ENCODE measurements at regions not wholly inside any gene's neighbourhood (a gene's known extent, or its start where the extent isn't known, plus 50 kb on each side); places are given as distances from the start of the nearest gene placed in this dataset.

DNA sequence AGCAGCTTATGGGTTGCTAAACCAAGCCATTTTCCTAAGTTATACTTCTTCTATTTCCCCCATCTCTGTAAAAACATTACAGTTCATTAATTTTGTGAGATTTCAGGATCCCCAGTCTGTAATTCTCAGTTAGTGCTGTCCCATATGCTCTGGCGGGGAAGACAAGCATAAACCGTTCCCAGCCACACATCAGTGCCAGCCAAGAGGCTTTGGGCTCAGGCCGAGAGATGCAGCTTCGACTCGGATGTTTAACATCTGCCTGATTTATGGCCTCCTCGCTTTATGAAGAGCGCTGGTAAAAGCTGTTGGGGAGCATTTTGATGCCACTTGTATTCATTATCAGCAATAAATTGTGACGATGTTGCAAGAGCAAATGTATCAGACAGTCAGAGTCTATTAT, 349.1 kb upstream of the CCDC196 start:
- CTCF ChIA-PET: no interaction called here
- BruUV-seq (replicated peaks): no TSS peak

More for the DNA sequence above, 349.1 kb upstream of the CCDC196 start:
- dilution Hi-C loops (cut with HindIII; ENCODE audit: low sequenced_read_pairs, unreplicated experiment) (no loop called here), intact Hi-C loops (cut with micrococcal nuclease) (no loop called here), in situ Hi-C loops (cut with MboI; ENCODE audit: low sequenced_read_pairs) (no loop called here)
- no peaks in the 10 kb centered on the region for H3K27me3 ChIP-seq (ENCODE audit: control insufficient read depth, insufficient read depth, low read length)
- TF ChIP-seq POLR2A (IDR thresholded peaks at IDR 0.05; ENCODE audit: low read depth, low read length) (no peak), RCOR1 (IDR thresholded peaks at IDR 0.05; ENCODE audit: insufficient replicate concordance, low read length) (no peak), BHLHE40 (IDR thresholded peaks at IDR 0.05; ENCODE audit: low read depth, low read length) (no peak), USF2 (IDR thresholded peaks at IDR 0.05; ENCODE audit: low read depth, low read length) (no peak), SMC3 (IDR thresholded peaks at IDR 0.05; ENCODE audit: low read depth, low read length) (no peak), MXI1 (IDR thresholded peaks at IDR 0.05; ENCODE audit: borderline replicate concordance, low read depth, low read length) (no peak), CHD1 (IDR thresholded peaks at IDR 0.05; ENCODE audit: low read depth, low read length) (no peak), FOS (IDR thresholded peaks at IDR 0.05; ENCODE audit: low read depth, low read length) (no peak)
- no peak overlapping the region for H4K8ac ChIP-seq (ENCODE audit: low read depth in 2 of 2, low read length in 2 of 2)
- no peak overlapping the region for H4K91ac ChIP-seq (ENCODE audit: insufficient read depth, low read depth, low read length)
- H3K9me1 ChIP-seq (ENCODE audit: insufficient read depth, low read length): no peaks in the 10 kb centered on the region
- H4K5ac ChIP-seq (ENCODE audit: low read depth, low read length): no peak overlapping the region
- no peak overlapping the region for H2AK9ac ChIP-seq (replicated peaks; ENCODE audit: low read depth, low read length, poor library complexity)
- no peak overlapping the region for H3K9ac ChIP-seq (ENCODE audit: low read depth, low read length)
- H3K79me1 ChIP-seq (ENCODE audit: low read depth in 1 of 2, low read length in 2 of 2): no peaks in the 10 kb centered on the region
- peaks cover 22% of the 10 kb centered on the region for H3K9me3 ChIP-seq (ENCODE audit: control insufficient read depth, insufficient read depth, low read length)
- no peak for DNase-seq
- H3K4me3 ChIP-seq (ENCODE audit: insufficient read depth, low read depth, low read length): no peak overlapping the region
- no peak overlapping the region for H3K4me2 ChIP-seq (ENCODE audit: low read depth, low read length)
- no peak overlapping the region for H2BK20ac ChIP-seq (ENCODE audit: low read depth, low read length)
- 13% methylated on average over 6 of the region's 8 CpGs; no CpG with 5 or more reads in 1 of the 2 experiments for WGBS, 2 experiments (ENCODE audit: extremely low coverage in 2 of 2, insufficient read length in 1 of 2)
- no peak overlapping the region for H2AFZ ChIP-seq (replicated peaks; ENCODE audit: low read length, poor library complexity)
- H3K14ac ChIP-seq (replicated peaks; ENCODE audit: low read depth, low read length): no peak overlapping the region
- no peak overlapping the region for H3K23ac ChIP-seq (ENCODE audit: low read depth, low read length)
- H3K18ac ChIP-seq (ENCODE audit: low read depth, low read length): no peak overlapping the region
- H4K20me1 ChIP-seq (ENCODE audit: insufficient read depth, low read length): no peaks in the 10 kb centered on the region
- no peak overlapping the region for H2BK5ac ChIP-seq (ENCODE audit: low read depth, low read length, poor library complexity, severe bottlenecking)
- H2AK5ac ChIP-seq (ENCODE audit: low read depth, low read length): no peak overlapping the region
- H3K36me3 ChIP-seq (ENCODE audit: control insufficient read depth, insufficient read depth, low read length): no peaks in the 10 kb centered on the region
- H3K27ac ChIP-seq (ENCODE audit: insufficient read depth, low read length): no peak overlapping the region
- no peak overlapping the region for H2BK120ac ChIP-seq (ENCODE audit: low read depth, low read length)
- ATAC-seq (ENCODE audit: low read depth): no peak
- no peak overlapping the region for H2BK15ac ChIP-seq (ENCODE audit: low read depth, low read length)
- no peak overlapping the region for H3K4ac ChIP-seq (ENCODE audit: low read depth, low read length)
- POLR2A ChIA-PET (ENCODE audit: unreplicated experiment): no interaction called here
- H3K4me1 ChIP-seq (ENCODE audit: control insufficient read depth, insufficient read depth, low read length): no peaks in the 10 kb centered on the region
- H3K56ac ChIP-seq (ENCODE audit: extremely low read depth, insufficient read depth, low read length): no peak overlapping the region
